ENCODE measurements at regions not wholly inside any gene's neighbourhood (a gene's known extent, or its start where the extent isn't known, plus 50 kb on each side); places are given as distances from the start of the nearest gene placed in this dataset.

DNA sequence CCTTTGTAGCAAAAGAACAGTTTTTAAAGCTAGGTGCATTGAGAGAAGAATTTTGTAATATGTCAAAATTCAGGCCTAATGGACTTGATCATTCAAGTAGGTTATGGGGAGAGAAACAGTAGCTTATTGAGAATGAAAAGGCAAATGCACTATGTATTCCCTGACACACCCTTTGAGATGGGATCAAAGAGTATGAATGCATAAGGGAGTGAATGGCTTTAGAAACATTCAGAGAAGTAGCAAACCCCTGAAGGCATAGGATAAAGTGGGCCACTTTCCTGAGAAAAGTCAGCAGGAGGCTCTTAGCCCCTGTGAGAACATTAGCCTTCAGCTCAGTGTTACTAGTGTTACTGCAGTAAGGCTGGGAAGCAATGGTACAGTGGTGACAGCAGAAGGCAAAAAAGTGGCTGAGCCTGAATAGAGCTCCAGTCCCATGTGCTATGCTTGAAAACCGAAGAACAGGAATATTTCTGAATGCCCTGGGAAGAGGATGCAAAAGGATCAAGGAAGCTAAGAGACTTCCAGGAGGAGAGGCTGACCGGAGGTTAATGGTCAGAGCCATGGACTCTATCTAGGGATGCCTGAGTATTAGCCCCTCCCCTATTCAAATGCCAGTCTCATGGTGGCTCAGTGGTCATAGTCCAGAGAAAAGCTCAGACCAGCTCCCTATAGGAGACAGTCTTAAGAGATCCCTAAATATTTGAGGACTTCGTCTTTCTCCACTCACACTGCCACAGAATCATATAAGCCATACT lies 218.2 kb upstream of the SGO1 start:
- ATAC-seq (no peak), DNase-seq (ENCODE audit: low spot score) (no peak)
- H4K20me1 ChIP-seq (replicated peaks; ENCODE audit: insufficient read depth), result no peaks in the 10 kb centered on the region
- H3K9me2 ChIP-seq (ENCODE audit: insufficient read depth), result 0 out of 2 replicates have a peak, but pooled peaks cover 9% of the 10 kb centered on the region
- H3K36me3 Mint-ChIP-seq (ENCODE audit: low read depth), result no peaks in the 10 kb centered on the region
- no peak overlapping the region for H3K4me3 Mint-ChIP-seq
- H3K27ac ChIP-seq (ENCODE audit: low read depth), result no peak overlapping the region
- no peak overlapping the region for H3K4me3 ChIP-seq
- no peaks in the 10 kb centered on the region for H3K36me3 ChIP-seq (ENCODE audit: insufficient read depth)
- peaks cover 6% of the 10 kb centered on the region; the same call in 2 of the 3 replicates for H3K4me1 Mint-ChIP-seq
- H3K9me3 Mint-ChIP-seq, result no peaks in the 10 kb centered on the region
- H3K79me2 ChIP-seq (replicated peaks; ENCODE audit: insufficient read depth), result no peaks in the 10 kb centered on the region
- H3K27ac Mint-ChIP-seq, result no peak overlapping the region
- H3K27me3 Mint-ChIP-seq (ENCODE audit: insufficient read depth, low read depth, poor library complexity), result no peaks in the 10 kb centered on the region
- no peak overlapping the region for H3K4me2 ChIP-seq
- no peak overlapping the region for H2AFZ ChIP-seq
- TF ChIP-seq POLR2AphosphoS5 (IDR thresholded peaks at IDR 0.05; ENCODE audit: low read depth) (no peak), ZNF331 (CRISPR knock-in tag; IDR thresholded peaks at IDR 0.05; ENCODE audit: low read depth) (no peak), JUNB (IDR thresholded peaks at IDR 0.05; ENCODE audit: unreplicated experiment) (no peak), ZNF114 (CRISPR knock-in tag; IDR thresholded peaks at IDR 0.05) (no peak)
- H3K27me3 ChIP-seq (ENCODE audit: insufficient read depth), result no peaks in the 10 kb centered on the region
- 0 out of 2 replicates have a peak, but pooled peaks cover 6% of the 10 kb centered on the region for H3K4me1 ChIP-seq (ENCODE audit: insufficient read depth)
- H3F3A ChIP-seq (replicated peaks; ENCODE audit: low read depth), result no peaks in the 10 kb centered on the region

DNA sequence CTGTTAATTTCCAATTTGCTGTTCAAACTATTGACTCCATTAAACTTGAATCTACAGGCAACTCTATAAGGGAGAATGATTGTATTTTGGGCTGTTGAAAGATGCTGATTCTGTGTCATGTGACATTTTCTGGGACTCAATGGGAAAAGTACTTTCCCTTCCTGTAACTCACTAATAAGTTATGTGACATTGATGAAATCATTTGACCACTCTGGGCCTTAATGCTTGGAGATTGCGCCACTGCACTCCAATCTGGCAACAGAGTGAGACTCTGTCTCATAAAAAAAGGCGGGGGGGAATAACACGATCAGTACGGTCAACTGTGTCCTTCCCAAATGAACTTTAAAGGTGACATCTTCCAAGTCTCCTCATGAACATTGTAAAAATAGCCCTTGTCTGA lies 215.2 kb upstream of the SGO1 start:
- no peak overlapping the region for H3K4me2 ChIP-seq
- no peaks in the 10 kb centered on the region for H3K79me2 ChIP-seq (replicated peaks; ENCODE audit: insufficient read depth)
- Mint-ChIP-seq H3K36me3 (ENCODE audit: low read depth) (no peaks in the 10 kb centered on the region), H3K4me1 (no peaks in the 10 kb centered on the region), H3K27me3 (ENCODE audit: insufficient read depth, low read depth, poor library complexity) (no peaks in the 10 kb centered on the region), H3K4me3 (no peak overlapping the region), H3K9me3 (no peaks in the 10 kb centered on the region), H3K27ac (no peak overlapping the region)
- ATAC-seq, result no peak
- no peaks in the 10 kb centered on the region for H3K27me3 ChIP-seq (ENCODE audit: insufficient read depth)
- no peak overlapping the region for H2AFZ ChIP-seq
- H4K20me1 ChIP-seq (replicated peaks; ENCODE audit: insufficient read depth), result no peaks in the 10 kb centered on the region
- H3K36me3 ChIP-seq (ENCODE audit: insufficient read depth), result no peaks in the 10 kb centered on the region
- no peak overlapping the region for H3K27ac ChIP-seq (ENCODE audit: low read depth)
- 0 out of 2 replicates have a peak, but pooled peaks cover 9% of the 10 kb centered on the region for H3K9me2 ChIP-seq (ENCODE audit: insufficient read depth)
- H3F3A ChIP-seq (replicated peaks; ENCODE audit: low read depth), result no peaks in the 10 kb centered on the region
- H3K4me3 ChIP-seq, result no peak overlapping the region
- DNase-seq (ENCODE audit: low spot score), result no peak
- TF ChIP-seq, protein P1, sequence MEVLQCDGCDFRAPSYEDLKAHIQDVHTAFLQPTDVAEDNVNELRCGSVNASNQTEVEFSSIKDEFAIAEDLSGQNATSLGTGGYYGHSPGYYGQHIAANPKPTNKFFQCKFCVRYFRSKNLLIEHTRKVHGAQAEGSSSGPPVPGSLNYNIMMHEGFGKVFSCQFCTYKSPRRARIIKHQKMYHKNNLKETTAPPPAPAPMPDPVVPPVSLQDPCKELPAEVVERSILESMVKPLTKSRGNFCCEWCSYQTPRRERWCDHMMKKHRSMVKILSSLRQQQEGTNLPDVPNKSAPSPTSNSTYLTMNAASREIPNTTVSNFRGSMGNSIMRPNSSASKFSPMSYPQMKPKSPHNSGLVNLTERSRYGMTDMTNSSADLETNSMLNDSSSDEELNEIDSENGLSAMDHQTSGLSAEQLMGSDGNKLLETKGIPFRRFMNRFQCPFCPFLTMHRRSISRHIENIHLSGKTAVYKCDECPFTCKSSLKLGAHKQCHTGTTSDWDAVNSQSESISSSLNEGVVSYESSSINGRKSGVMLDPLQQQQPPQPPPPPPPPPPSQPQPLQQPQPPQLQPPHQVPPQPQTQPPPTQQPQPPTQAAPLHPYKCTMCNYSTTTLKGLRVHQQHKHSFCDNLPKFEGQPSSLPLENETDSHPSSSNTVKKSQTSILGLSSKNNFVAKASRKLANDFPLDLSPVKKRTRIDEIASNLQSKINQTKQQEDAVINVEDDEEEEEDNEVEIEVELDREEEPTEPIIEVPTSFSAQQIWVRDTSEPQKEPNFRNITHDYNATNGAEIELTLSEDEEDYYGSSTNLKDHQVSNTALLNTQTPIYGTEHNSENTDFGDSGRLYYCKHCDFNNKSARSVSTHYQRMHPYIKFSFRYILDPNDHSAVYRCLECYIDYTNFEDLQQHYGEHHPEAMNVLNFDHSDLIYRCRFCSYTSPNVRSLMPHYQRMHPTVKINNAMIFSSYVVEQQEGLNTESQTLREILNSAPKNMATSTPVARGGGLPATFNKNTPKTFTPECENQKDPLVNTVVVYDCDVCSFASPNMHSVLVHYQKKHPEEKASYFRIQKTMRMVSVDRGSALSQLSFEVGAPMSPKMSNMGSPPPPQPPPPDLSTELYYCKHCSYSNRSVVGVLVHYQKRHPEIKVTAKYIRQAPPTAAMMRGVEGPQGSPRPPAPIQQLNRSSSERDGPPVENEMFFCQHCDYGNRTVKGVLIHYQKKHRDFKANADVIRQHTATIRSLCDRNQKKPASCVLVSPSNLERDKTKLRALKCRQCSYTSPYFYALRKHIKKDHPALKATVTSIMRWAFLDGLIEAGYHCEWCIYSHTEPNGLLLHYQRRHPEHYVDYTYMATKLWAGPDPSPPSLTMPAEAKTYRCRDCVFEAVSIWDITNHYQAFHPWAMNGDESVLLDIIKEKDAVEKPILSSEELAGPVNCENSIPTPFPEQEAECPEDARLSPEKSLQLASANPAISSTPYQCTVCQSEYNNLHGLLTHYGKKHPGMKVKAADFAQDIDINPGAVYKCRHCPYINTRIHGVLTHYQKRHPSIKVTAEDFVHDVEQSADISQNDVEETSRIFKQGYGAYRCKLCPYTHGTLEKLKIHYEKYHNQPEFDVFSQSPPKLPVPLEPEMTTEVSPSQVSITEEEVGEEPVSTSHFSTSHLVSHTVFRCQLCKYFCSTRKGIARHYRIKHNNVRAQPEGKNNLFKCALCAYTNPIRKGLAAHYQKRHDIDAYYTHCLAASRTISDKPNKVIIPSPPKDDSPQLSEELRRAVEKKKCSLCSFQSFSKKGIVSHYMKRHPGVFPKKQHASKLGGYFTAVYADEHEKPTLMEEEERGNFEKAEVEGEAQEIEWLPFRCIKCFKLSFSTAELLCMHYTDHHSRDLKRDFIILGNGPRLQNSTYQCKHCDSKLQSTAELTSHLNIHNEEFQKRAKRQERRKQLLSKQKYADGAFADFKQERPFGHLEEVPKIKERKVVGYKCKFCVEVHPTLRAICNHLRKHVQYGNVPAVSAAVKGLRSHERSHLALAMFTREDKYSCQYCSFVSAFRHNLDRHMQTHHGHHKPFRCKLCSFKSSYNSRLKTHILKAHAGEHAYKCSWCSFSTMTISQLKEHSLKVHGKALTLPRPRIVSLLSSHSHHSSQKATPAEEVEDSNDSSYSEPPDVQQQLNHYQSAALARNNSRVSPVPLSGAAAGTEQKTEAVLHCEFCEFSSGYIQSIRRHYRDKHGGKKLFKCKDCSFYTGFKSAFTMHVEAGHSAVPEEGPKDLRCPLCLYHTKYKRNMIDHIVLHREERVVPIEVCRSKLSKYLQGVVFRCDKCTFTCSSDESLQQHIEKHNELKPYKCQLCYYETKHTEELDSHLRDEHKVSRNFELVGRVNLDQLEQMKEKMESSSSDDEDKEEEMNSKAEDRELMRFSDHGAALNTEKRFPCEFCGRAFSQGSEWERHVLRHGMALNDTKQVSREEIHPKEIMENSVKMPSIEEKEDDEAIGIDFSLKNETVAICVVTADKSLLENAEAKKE (CRISPR knock-in tag; IDR thresholded peaks at IDR 0.05), result no peak
- TF ChIP-seq EZH2phosphoT487 (IDR thresholded peaks at IDR 0.05; ENCODE audit: unreplicated experiment) (no peak), ZNF114 (CRISPR knock-in tag; IDR thresholded peaks at IDR 0.05) (no peak), STAT1 (IDR thresholded peaks at IDR 0.05; ENCODE audit: unreplicated experiment) (no peak), NANOG (IDR thresholded peaks at IDR 0.05; ENCODE audit: borderline replicate concordance) (no peak), EZH2 (IDR thresholded peaks at IDR 0.05; ENCODE audit: low read depth, unreplicated experiment) (no peak), POLR2AphosphoS5 (IDR thresholded peaks at IDR 0.05; ENCODE audit: low read depth) (no peak)
- no peaks in the 10 kb centered on the region for H3K4me1 ChIP-seq (ENCODE audit: insufficient read depth)
